Prostate gland (tissue), 2 donors: ENCODE measurements at regions not wholly inside any gene's neighbourhood (a gene's known extent, or its start where the extent isn't known, plus 50 kb on each side); places are given as distances from the start of the nearest gene placed in this dataset.

ENCODE experiments used
- POLR2A ChIP-seq: fragments of 450-650 bp; IDR thresholded peaks from one replicate; pipeline ENCODE4 v1.6.1; 2016; ENCODE audit warnings: antibody characterized with exemption, mild to moderate bottlenecking
- POLR2AphosphoS5 ChIP-seq: sonication (generic); formaldehyde crosslinking; IDR thresholded peaks from one replicate; pipeline ENCODE4 v1.6.1; 2017; ENCODE audit warnings: antibody characterized with exemption
- TF ChIP-seq, protein P1 (sequence below), 4 experiments: fragments of 200-600 bp in 2 of 4; fragments of 450-650 bp in 2 of 4; sonication (generic) in 2 of 4; IDR thresholded peaks; 1 replicate in 3 of 4; 2 replicates in 1 of 4; pipeline ENCODE4 v1.5.1; 2016 to 2019; ENCODE audit warnings: antibody characterized with exemption in 4 of 4, mild to moderate bottlenecking in 2 of 4, moderate library complexity in 2 of 4

DNA sequence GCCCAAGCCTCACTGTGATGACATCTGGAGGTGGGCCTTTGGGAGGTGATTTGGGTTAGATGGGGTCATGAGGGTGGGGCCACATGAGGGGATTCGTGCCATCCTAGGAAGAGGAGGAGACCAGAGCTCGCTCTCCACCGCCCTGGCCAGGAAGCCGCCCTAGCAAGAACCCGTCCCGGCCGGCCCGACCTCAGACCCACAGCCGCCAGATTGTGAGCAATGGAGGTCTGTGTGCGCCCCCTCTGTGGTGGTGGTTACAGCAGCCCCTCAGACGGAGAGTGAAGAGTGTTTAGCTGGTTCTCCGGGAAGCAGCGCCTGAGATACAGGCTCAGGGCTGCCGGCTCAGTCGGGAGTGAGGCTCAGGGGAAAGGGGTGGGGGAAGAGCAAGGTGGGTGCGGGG lies 83.3 kb downstream of the RTP5 start:
- TF ChIP-seq POLR2AphosphoS5 (no peak), POLR2A (no peak)
- TF ChIP-seq, protein P1, sequence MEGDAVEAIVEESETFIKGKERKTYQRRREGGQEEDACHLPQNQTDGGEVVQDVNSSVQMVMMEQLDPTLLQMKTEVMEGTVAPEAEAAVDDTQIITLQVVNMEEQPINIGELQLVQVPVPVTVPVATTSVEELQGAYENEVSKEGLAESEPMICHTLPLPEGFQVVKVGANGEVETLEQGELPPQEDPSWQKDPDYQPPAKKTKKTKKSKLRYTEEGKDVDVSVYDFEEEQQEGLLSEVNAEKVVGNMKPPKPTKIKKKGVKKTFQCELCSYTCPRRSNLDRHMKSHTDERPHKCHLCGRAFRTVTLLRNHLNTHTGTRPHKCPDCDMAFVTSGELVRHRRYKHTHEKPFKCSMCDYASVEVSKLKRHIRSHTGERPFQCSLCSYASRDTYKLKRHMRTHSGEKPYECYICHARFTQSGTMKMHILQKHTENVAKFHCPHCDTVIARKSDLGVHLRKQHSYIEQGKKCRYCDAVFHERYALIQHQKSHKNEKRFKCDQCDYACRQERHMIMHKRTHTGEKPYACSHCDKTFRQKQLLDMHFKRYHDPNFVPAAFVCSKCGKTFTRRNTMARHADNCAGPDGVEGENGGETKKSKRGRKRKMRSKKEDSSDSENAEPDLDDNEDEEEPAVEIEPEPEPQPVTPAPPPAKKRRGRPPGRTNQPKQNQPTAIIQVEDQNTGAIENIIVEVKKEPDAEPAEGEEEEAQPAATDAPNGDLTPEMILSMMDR (IDR thresholded peaks at IDR 0.05), result no peak
